Activated CD8-positive, alpha-beta memory T cell treated with anti-CD3 and anti-CD28 coated beads, Interleukin-2, amount 50 U/mL, for 48 hours (primary cell): ENCODE measurements at regions not wholly inside any gene's neighbourhood (a gene's known extent, or its start where the extent isn't known, plus 50 kb on each side); places are given as distances from the start of the nearest gene placed in this dataset.

ENCODE experiments used
- DNase-seq: peaks from one replicate; pipeline ENCODE4 v3.0.0-alpha.2; 2020

DNA sequence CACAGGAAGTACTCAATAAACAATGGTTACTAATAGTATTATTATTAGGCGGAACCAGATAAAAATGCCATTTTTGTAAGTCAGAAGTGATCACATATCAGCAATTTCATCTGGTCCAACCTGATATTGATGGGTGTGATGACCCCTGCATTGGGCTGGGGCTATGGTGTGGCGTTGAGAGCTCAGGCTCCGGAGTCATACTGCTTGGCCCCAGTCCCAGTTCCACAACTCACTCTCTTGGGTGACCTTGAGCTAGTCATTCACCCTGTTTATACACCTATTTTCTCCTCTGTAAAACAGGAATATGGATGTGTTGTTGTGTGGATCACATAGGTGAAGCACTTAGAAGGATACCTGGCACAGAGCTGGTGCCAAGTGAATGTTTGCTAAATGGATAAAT is 229.4 kb upstream of the POU3F1 start:
- DNase-seq = no peak

DNA sequence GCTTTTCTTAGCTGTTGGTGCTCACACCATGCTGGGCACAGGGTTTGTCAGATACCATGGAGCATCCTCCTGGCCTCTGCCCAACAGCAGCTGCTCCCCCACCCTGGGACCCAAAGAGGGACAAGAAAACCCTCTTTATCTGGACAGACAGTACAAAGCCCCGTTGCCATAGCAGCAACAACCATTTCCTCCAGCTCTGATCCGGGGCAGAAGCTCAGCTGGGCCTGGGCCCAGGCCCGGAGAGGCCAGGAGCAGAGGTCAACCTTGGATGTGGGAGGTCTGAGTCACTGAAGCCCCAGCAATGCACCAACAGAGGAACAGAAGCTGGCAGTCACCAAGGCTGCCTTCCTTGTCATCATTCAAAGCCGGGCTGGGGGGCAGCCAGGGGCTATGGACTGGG is 228.4 kb upstream of the POU3F1 start:
- DNase-seq = no peak

DNA sequence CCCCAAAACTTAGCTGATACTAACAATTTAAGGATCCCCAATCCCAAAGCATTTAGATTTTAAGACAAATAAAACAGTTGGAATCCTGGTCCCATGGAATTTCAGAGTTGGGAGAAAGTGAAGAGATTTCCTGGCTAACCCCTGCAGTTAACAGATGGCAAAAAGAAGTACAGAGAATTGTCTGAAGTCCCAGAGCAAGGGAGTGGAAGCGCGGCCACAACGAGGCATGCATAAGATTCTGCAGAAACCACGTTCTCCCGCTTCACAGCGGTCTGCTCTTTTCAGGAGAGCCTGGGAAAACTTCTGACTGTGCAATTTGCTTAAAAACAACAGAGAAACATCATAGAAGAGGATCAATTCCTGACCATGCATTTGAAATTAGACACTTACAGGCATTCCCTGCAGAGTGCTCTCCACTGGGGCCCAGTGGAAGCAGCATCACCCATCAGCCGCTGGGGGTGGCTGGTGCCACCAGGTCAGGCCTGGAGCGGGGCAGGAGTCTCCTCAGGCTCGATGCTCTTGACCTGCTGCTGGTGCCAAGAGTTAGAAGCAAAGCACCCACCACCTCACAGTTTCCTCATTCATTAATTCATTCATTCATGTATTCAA is 226.7 kb upstream of the POU3F1 start:
- no peak for DNase-seq

DNA sequence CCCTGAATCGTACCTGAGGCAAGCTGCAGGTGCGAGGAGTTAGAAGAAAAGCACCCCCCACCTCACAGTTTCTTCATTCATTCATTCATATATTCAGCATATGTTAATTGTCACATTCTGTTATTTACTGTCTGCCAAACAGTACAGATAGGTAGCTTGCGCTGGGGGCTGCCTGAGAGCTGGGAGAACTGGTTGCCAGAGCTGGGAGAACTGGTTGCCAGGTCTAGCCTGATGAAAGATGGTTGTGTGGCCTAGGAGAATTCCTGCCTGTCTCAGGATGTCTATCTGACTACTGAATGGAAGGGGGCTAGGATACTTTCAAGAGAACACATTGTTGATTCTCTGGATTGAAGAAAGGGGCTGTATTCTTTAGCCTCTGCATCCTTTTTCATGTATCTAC is 225.9 kb upstream of the POU3F1 start:
- no peak for DNase-seq

DNA sequence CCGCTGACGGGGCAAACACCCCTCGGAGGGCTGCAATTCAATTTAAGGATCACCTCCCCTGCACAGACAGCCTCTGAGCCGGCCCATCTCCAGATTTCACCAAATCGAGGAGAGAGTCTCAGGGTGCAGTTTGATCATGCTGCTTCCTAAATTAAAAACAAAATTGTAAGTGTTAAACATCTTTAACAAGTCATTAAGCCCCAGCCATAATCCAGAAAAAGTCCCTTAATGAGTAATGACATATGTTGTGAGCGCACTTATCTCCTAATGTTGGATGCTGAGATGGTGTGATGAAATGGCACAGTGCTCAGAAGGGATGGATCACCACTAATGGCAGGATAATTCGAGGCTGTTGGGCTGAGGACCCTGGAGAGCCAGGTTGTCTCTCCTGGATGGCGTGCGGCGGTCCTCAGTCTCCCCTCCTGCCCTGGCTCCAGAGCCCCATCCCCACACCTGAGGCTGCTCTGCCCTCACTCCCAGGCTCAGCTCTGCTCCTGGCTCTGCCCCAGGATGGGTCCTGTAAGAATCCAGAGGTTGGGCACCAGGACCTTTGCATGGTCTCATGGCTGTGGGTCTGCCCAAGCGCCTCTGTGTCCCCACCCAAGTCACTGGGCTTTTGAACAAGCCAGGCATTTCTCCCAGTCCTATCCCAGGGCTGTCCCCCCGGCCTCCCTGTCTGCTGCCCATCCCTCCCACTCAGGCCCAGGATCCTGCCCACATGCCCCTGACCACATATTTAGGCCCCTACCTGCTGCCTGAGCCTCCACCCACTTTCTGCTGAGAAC is 224.4 kb upstream of the POU3F1 start:
- no peak for DNase-seq

DNA sequence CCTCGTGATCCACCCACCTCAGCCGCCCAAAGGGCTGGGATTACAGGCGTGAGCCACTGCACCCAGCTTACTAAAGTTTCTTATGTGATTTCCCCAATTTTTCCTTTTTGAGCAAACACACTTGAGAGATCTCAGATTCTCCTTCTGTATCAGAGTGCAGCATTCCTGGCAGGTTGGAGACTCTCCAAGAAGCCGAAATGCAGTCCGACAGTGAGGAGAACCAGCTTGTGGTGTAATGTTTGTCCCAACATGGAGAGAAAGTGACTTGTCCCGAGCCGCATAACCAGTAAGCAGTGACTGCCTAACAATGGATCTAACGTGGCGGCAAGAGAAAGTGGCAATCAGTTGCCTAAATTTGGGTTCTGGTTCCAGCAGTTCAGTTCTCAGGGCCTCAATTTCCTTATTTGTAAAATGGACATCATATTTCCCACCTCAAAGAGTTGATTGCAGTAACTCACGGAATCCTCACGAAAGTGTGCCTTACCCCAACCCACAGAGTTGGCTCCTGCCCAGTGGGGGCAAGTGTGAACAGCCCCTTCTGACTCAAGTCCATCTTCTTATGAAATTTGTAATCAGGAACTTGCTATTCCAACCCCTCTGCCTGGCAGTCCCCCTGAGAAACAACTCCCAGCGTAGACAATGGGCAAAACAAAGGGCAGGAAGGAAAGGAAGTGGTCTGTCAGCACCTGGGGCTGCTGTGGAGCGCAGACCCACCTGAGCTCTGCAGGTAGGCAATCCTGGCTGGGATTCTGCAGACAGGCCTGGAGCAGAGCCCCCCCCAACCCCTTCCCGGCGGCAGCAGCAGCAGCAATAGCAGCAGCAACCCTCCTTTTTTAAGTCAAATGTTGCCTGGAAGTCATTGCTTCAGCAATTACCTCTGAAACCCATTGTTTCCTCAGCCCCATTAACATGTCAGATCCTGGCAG is 223.6 kb upstream of the POU3F1 start:
- no peak for DNase-seq

DNA sequence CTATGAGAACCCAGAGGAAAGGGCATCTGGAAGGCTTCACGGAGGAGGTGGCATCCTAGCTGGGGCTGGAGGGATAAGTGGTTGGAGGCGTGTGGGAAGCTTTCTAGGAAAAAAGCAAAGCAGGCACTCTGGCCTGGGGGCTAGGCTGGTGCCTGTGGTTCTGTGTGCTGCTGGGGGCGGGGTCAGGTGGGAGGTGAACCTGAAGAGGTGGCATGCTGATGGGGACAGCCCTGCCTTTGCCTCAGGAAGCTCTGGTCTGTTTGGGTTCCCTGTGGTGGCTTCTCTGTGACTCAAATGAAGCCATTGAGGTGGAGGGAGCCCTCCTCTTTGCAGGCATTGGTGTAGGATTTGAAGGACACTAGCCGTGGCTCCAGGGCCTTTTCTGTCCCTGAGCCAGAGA is 221.6 kb upstream of the POU3F1 start:
- no peak for DNase-seq

DNA sequence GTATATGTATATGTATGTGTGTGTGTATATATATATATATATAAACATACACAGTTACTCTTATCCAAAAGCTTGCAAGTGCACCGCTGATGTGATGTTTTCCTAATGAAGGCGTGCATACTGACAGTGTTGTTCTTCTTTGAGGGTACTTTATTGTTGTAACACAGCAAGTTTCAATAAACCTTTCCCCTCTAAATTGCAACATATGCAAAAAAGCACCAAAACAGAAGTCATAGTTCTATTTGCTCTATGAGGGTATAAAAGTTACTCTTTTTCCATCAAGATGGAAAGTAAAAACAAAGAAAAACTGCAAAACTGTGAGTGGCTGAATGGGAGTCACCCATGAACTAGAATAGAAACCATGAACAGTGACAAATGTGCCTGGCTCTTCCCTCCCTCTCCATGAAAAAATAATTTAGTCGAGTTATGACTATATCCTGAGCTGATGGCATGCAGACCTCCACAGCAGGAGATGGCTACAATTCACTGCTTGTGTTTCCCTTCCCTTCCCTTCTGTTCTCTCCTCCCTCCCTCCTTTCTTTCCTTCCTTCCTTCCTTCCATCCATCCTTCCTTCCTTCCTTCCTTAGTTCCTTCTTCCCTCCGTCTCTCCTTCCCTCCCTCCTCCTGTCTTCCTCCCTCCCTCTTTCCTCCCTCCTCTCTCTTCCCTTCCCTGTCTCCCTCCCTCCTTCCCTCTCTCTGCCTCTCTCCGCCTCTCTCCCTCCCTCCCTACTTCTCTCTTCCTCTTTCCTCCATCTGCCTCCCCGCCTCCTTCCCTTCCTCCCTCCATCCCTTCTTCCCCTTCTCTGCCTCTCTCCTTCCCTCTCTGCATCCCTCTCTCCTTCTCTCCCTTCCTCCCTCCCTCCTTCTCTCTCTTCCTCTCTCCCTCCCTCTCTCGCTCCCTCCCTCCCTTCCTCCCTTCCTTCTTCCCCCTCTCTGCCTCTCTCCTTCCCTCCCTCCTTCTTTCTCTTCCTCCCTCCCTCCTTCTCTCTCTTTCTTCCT is 220.7 kb upstream of the POU3F1 start:
- no peak for DNase-seq

DNA sequence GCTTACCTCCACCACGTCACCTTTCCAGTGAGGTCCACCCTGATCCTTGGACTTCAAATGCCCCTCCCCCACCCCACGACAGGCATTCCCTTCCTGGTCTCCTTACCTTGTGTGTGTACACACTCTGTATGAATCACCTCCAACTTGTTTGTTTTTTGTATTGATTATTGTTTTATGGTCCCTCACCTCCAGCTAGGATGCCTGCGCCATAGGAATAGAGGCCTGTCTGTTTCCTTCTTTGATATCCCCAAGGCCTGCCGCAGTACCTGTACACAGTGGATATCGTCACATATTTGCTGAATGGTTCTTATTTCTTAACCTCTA is 219.6 kb upstream of the POU3F1 start:
- DNase-seq = no peak

DNA sequence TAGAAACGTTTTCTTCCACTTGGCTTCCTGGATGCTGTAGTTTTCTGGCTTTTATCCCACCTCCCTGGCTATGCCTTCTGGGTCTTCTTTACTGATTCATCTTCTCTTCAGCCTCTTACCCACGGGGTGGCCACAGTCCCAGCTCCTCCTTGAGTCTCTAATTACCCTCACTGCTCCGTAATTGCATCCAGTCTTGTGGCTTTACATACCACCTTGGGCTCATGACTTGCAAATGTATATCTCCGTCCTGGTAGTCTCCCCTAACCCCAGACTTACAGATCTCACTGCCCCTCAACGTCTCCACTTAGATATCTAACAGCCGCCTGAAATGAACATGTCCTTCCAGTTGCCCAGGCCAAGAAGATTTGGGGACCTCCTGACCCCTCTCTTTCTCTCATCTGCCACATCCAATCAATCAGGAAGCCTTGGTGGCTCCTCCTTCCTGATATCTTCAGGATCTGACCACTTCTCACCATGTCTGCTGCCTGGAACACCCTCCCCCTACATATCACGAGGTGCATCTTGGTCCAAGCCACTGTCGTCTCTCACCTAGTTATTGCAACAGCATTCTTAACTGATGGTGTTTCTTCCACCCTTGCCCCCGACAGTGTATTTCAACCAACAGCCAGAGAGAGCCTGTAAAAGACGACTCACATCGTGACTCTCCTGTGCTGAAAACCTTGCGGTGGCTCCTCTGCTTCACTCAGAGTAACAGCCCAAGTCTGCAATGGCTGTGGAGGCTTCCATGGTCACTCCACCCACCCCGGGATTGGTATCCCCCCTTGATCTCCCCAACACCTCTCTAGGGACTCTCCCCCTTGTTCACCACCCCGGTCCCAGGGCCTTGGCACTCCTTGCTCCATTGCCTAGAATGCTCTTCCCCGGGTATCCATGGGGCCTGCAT is 219.0 kb upstream of the POU3F1 start:
- no peak for DNase-seq

DNA sequence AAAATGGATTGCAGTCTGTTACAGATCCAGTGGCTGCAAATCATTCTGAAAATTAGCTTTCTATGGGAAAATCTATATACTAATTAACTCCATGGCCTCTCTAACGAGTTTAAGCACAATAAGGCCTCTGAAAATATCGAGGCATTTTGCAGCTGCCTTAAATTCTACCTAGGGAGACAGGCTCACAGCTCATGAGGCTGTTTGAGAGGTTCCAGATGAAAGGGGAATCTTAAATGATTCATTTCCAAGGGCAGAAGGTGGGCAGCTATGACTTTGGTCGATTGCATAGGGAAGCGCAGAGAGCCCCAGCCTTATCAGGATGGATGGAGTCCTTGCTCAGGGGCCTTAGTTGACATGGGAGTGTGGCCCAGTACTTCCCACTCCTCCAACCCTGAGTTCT is 216.8 kb upstream of the POU3F1 start:
- DNase-seq = no peak

DNA sequence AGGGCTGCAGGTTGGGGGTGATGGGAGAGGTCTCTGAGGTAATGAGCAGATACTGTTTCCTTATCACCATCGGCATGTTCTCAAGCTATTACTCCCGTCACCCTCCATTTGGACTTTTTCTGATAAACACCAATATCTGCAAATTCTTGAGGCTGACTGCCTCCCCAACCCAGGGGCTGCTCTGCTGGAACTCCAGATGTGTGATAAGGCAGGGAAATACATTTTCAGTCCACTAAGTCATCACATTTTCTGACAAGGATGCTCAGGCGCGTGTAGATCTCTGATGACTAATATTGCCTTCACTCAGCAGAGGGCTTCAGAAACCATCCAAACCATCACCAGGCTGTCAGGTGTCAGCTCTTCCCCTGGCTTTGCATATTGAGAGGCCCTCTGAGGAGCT is 215.0 kb upstream of the POU3F1 start:
- DNase-seq = no peak

DNA sequence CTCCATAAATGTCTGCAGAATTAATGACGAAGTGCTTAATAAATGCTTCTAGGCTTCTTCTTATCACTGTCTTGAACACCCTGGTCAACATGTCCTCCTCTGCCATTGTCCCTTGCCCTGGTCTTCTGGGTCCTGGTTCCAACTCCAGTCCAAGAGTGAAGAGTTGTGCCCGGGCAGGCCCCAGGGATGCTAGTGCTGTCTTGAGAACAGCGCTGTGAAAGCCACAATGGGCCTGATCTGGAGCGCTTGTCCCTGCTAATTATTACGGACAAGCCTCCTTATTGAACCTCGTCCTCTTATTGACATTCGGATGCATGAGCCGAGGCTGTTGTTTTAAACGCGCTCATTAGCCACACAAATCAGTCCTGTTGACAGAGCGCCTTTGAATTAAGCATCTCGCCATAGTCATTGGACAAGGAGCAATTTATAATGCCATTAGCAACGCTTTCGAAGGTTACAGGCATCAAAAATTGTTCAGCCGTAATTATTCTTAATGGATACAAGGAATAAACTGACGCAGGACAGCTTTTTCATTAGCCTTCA is 211.6 kb upstream of the POU3F1 start:
- no peak for DNase-seq

DNA sequence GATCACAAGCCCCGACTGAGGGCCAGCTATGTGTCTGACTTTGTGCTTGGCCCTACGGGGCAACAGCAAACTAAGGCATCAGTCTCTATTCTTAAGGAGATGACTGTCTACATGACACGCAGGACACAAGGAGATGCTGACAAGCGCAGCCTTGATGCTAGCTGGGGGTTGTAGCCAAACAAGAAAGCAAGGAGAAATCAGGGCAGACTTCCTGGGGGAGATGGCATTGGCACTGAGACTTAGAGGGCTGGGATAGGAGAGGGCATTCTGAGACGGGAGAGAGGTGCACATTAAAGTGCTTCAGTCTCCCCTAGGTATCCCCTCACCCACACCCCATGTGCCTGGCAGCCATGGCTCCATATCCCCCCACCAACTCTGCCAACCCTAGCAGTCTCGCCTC is 210.8 kb upstream of the POU3F1 start:
- DNase-seq = no peak

DNA sequence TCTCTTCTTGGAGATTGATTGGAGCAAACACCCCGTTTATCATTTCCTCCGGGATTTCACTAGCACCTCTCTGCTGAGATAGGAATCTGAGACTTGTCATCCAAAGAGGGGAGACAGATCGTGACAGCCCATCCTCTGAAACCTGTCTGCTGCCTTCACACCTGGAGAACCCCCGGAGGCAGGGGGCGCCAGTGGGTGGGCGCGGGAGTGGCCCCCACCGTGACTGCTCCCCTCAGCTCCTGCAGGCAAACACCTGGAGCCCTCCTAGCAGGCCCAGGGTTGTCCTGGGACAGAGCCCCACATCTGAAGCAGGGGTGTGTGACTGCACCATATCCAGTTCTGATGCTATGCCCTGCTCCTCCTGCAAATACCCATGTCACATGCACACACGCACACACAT is 209.5 kb upstream of the POU3F1 start:
- no peak for DNase-seq

DNA sequence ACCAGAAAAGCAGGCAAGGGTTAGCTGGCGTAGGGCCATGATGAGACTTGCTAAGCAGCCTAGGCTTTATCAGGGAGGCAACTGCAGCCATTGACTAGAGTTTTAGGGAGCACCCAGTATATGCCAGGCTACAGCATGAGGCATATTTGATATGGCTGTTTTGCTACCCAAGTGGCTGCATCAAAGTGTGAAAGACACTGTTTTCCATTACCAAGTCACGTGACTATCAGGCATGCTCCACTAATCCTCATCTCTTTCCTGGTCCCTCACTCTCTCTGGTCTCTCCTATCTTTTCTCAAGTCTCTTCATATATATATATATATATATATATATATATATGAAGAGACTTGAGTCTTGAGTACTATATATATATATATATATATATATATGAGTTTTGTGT is 206.7 kb upstream of the POU3F1 start:
- DNase-seq = no peak

DNA sequence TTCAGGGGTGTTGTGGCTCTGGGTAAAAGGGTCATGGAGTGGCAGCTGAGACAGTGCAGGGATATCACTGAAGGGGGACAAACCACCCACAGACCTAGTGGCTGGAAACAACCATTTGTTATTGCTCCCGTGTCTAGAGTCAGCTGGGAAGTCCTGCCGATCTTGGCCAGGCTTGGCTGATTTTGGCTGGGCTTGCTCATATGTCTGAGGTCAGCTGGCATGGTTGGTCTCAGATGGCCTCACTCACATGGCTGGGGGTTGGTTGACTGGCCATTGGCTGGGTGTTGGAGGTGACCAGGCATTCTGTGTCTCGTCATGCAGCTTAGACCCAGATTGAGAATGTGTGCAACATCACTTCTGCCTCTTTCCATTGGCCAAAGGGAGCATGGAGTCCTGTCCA is 203.8 kb upstream of the POU3F1 start:
- no peak for DNase-seq

DNA sequence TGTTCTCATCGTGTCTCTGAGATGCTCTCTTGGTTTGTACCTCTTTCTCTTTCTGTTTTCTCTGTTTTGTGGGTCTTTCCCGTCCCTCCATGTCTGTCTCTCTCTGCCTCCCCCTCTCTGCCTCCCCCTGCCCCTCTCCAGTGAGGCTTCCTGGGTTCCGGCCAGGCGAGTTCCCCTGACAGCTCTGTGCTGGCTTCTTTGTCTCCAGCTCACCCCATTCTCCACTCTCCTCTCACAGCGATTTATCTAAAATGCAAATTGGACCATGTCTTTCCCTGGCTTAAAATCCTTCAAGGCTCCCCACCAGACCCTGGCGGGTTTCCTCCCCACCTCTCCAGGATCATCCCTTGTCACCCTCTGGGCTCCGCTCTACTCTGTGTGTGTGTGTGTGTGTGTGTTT is 202.4 kb upstream of the POU3F1 start:
- no peak for DNase-seq

DNA sequence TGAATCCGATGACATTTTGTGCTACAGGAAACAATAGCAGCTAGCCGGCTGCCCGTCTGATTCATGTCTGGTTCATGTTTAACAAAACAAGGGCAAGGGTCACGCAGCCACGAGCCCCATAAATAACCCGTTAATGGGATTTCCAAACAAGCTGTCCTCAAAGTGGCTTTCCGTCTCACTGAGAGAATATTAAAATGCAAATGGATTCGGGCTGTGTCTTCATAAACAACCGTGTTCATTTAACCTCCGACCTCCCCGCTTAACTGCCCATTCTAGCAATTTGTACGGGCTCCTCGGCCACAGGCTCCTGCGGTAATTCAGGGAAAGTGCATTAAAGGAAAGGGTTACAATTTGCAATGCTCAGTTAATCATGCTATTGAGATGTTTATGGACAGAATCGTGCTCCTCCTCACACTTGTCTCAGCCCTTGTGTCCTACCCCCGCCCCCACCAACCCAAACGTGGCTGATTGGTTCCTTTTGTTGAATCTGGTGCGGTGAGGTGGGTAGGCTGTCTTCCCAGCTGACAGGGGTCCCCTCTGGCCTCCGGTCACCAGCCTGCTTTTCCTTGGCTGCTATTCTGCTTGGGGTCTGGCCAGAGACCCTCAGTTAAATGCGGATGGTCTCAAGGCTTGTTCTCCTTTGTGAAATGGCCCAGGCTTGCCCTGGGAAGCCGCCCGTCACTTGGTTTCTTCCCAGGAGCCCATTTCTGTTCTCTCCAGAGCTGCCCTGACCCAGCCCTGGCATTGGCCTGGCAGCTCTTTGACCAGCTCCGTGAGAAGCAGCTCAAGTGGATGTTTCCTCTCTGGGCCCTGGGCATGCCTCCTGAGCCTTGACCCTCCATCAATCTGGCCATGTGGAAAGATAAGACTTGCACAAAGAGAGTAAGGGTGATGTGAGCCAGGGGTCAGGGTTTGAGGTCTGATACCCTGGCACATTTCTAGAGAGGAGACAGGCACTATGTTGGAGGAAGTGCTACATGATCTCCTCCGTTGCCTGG is 200.7 kb upstream of the POU3F1 start:
- no peak for DNase-seq

DNA sequence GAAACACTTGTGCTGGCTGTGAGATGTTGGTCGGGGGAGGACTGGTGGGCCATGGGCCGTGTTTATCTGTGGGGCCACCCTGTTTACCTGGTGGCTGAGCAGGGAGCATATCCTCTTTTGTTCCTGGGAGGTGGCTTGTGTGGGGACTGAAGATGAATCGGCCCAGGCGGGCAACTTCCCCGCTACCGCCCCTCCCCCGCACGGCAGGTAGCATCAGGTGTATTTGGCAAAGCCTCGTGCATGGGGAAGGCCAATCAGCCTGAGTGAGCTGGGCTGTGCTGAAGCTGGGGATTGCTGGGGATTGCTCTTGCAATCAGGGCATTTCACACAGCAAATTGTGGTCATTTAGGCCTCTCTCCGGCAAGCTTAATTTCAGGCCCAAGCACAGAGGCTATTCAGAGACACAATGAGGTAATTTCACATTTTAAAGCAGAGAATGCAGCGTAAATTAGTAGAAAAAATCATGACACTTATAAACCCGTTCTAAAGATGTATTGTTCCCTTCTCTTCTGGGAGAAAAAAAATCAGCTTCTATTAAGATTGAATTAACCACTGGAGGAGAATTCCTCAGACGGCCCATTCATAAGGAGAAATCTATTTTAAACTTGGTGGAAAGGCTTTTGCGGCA is 197.7 kb upstream of the POU3F1 start:
- DNase-seq = no peak
